NCI-H2196 (cell line): ENCODE measurements at regions not wholly inside any gene's neighbourhood (a gene's known extent, or its start where the extent isn't known, plus 50 kb on each side); places are given as distances from the start of the nearest gene placed in this dataset.
"Not testable (repeated sequence)": the region's sequence is repeated elsewhere in the genome, so short reads cannot be mapped to it uniquely, and the experiment has no call there.

Experiments used
- DNase-seq: peaks from one replicate; lab custom pipeline; 2025; ENCODE audit not compliant: unreplicated experiment; lab: John Stamatoyannopoulos, UW

DNA sequence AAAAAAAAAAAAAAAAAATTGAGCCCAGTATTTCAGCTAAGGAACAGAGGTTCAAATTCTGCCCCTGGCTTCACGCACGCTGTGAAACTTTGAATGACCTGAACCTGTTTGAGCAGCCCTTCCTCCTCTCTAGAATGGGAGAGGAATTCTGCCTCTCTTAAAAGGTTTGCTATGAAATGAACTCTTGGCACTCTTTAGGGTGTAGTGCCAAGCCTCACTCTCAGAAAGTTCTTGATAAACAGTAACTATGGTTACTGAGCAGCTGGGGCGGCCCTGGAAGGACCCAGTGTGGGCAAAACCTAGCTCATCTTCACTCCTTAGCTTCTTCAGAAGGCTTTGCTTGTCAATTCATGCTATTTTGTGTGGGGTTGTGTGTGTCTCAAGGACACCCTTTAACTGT is 73.7 kb downstream of the GEMIN8 start:
- no peak for DNase-seq

DNA sequence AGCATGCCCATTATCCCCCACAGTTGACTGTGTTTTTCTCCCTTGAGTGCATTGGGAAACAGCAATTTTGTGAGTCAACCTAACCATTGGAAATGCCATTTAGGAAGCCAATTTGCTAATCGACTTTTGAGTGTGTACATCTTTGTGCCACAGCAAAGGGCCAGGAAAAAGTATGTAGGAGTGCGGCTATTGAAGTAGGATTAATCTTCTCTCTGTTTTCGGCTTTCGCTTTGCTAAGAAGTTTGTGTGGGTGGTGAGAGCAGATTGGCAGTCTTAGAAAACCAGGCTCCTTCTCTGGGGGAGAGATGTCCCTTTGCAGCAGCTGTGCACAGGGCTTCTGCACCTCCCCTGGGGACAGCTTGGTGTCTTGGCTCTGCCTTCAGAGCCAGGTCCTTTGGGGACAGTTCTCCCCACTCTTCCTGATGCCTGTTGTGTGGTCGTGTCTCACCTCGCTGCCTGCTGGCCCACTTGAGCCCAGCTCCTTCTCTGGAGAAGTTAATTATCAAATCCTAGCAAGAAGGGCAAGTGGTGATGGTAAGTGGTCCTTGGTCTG is 74.5 kb downstream of the GEMIN8 start:
- no peak for DNase-seq

DNA sequence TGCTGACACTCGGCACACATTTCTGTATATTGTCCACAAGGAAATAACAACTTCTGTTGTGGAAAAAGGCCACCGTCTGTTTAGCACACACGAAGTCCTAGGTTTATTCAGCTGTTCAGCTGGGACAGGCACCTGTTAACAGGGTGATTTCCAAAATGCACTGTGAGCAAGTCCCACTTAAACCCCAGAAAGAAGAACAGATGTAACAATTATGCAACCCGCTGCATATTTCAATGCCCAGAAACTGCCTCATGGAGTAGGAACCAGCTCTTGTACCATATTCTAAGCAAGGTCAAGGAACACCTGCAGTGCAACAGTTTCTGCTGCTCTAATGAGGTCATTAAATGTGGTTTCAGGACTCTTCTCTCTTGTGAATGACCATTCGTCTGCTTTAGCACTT is 77.1 kb downstream of the GEMIN8 start:
- no peak for DNase-seq

DNA sequence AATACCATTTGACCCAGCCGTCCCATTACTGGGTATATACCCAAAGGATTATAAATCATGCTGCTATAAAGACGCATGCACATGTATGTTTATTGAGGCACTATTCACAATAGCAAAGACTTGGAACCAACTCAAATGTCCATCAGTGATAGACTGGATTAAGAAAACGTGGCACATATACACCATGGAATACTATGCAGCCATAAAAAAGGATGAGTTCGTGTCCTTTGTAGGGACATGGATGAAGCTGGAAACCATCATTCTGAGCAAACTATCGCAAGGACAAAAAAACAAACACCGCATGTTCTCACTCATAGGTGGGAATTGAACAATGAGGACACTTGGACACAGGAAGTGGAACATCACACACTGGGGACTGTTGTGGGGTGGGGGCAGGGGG is 83.5 kb downstream of the GEMIN8 start:
- not testable (repeated sequence) for DNase-seq

DNA sequence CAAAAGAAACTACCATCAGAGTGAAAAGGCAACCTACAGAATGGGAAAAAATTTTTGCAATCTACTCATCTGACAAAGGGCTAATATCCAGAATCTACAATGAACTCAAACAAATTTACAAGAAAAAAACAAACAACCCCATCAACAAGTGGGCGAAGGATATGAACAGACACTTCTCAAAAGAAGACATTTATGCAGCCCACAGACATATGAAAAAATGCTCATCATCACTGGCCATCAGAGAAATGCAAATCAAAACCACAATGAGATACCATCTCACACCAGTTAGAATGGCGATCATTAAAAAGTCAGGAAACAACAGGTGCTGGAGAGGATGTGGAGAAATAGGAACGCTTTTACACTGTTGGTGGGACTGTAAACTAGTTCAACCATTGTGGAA is 83.9 kb downstream of the GEMIN8 start:
- not testable (repeated sequence) for DNase-seq

DNA sequence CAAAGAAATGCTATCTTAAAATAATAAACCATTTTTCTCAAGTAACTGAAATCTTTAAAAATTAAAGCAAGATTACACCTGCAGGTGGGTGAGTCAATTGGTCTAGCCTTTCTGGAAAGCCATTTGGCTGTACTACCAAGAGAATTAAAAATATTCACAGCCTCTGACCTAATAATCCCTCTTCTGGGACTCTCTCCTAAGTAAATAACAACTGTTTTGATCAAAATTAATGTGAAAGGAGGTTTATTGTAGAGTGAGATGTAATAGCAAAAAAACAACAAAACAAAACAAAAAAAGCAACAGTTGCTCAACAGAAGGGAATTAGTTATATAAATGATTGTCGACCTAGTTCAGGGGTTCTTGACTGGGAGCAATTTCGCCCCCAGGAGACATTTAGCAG is 89.0 kb downstream of the GEMIN8 start:
- no peak for DNase-seq

DNA sequence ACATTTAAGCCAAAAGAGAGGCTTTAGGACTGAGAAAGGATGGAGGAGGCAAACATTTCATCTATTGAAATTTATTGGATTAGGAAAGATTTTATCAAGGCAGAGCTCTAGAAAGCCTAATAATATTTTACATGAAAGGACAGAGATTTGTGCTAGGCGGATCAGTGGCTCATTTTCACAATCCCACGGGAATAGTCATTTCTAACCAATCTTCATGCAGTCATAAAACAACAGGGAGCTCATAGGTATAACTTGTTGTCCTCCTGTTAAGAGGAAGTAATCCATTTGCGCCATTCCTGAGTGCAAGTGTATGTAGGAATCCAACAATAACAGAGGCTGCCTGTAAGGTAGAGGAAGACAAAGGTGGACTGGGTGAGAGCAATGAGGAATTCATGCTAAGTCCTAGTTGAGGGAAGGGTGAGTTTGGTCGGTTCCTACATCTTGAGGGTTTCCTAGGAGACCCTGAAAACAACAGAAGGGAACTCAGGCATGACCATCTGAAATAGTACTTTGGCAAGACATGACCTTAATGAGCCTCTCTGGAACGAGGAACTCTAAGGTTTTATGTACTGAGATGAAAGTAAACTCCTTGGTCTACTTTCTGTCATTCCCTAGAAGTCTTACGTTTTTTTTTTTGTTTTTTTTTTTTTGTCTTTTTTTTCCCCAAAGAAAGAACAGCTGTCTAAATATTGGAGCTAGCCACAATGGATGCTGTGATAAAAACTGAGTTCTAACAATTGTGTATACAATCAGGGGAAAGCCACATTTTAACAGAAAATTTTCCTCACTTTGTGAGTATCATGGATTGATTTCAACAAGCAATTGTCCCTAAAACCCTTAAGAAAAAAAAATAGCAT is 89.7 kb downstream of the GEMIN8 start:
- DNase-seq = no peak

DNA sequence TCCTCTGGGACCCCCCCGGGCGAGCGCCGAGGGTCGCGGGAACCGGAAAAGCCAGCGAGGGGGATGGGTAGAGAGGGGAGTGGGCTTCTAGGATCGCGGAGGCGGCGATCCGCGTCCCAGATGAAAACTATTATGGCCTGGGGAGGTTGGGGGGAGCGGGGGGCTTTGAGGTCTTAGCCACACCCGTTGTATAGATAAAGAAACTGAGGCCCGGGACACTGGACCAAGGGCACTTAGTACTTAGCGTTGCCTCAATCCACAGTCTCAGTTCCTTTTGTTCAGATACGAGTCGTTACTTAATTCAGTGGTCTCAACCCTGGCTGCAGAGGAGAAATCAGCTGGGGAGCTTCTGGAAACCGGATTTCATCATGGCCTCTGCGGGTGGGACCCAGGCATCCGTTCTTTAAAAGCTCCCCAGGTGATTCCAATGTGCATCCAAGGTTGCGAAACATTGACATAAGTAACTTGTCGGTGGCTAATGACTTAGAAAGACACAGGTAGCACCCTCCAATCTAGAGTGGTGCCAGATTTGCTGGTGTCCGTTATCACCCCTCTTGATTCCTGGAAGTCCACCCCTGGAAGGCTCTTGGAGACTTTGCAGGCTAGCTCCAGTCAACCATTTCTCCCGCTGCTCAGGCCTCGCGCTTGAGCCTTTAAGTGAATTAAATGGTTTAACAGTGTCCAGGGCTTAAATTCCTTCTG is 90.7 kb downstream of the GEMIN8 start:
- DNase-seq = no peak

DNA sequence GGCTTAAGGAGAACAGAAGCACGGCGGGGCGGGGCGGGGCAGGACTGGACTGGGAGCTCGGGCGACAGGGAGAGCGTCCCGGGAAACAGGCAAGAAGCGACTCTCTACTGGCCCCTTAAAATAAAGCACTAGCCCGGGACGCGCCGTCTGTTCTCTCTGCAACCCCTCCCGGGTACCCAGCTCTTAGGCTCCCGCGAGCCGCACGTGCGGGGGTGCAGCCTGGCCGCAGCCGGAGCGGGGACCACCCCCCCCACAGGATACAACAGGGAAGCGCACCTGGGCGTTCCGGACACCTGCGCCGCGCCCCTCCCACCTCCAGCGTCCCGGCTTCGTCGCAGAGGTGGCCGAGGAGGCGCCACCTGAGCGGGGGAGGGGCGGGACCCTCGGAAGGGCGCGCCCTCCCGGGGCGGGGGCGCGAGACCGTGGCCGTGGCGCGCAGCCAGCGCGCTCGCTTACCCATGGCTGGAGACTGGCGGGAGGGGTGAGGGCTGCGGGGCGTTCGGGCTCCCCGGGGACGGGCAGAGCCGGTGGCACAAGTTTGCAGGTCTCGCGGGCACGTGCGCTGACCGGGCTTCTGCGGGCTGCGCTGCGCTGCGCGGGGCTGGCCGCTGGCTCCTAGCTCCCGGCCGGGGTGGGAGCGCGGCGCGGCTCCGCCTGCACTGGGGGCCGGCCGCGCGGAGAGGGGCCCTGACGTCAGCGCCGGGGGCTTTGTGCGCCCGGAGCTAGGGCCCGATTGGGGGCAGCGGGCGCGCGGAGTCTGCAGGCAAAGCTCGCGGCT is 91.5 kb downstream of the GEMIN8 start:
- DNase-seq = no peak

DNA sequence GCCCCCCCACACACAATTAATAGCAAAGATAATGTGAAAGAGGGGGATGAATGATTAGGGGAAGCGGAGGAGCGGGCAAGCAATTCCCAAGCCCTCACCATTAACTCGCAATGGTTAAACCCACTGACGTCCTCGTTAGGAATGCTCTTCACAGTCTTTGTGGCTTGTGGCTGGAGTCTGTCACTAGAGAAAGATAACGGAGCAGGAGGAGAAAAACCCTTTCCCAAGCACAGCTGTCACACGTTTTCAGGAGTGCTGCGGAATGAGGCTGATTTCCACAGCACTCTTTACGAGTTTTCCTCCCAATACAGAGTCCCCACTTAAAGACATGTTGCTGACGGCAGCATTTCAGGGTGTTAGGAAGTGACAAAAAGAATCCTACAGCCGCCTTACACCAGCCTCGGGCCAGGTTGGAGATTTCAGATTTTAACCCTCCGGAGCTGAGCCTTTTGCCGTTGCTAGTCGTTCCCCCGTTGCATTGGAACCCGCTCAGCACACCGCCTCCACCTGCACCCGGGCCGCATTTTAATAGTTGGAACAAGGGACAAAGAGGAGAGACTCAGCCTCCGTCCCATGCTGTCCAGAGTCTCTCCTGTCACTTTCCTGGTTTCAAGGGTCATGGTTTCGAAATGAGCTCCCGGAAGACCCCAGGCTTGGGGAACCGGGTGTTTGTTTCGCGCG is 92.2 kb downstream of the GEMIN8 start:
- no peak for DNase-seq

DNA sequence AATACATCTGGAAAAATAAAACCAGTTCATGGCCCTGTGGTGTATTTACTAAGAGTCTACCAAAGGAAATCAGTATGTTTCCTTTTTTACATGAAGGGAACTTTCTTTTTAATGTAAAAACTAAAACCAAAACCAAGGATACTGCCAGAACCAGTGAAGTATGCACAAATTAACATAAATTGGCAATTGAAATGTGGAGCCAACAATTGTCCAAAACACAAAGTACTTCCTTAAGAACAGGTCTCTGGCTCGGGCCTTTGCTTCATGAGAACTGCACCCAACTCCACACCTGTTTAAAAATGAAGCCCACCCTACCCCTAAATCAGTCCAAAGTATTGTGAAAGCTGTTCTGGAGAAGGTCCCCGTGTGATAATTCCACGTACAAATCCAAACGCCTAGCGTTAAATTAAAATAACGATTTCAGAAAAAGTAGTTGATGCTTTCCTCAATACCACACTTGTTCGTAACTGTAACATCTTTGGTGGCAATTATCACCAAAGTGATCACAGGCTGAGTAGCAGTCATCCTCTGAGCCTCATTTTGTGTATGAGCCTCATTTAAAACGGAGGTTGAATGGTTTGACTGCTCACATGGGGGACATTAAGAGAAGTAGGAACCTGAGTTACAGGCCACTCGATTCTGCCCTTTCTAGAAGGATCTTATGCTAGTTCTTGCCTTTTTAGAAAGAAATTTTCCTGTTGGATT is 93.0 kb downstream of the GEMIN8 start:
- no peak for DNase-seq

DNA sequence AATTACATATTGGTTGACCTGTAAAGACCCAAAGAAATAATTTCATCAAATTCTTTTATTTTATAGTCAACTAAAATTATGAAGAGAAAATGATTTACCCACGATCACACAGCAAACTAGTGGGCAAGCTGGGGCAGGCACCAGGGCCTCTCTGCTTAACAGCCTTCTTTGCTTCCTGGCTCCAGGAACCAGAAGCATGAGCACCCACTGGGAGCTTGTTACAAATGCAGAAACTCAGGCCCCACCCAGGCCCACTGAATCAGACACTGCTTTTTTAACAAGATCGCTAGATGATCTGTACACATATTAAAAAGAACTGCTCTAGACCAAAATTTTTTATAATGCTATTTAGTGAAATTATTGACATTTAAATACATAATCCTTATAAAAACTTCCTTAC is 95.0 kb downstream of the GEMIN8 start:
- no peak for DNase-seq

DNA sequence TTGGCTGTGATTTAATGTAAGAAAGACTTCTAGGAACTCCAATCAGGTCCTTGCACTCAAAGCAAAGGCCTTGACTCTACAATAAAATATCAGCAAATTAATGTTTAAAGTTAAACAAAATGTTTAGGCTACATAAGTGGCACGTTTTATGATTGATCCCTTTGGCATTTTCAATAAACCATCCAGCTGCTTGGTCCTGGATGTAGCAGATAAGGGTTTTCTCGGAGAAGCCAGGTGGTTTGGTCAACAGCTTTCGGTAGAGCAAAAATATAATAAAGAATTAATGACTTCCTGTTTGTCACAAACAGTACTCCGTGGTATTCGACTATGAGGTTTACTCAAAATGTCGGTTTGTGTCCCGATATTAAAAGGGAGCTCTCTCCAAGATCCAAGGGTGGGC is 95.8 kb downstream of the GEMIN8 start:
- no peak for DNase-seq

DNA sequence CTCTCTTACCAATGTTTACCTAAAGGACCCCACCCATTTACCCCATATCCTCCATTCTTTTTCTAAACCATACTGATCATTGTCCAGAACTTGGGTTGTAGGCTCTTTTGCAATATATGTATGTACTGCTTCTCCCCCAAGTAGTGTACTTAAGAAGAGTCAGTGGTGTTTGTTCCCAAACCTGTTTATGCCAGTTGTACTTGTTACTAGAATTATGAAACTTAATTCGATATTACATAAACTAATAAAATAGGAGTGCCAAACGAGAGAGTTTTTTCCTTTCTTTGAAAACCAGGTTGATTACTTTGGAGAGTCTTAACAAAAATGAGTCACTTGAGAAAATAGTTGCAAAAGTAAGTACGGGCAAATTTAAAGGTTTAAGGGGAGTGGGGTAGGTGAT is 96.3 kb downstream of the GEMIN8 start:
- no peak for DNase-seq

DNA sequence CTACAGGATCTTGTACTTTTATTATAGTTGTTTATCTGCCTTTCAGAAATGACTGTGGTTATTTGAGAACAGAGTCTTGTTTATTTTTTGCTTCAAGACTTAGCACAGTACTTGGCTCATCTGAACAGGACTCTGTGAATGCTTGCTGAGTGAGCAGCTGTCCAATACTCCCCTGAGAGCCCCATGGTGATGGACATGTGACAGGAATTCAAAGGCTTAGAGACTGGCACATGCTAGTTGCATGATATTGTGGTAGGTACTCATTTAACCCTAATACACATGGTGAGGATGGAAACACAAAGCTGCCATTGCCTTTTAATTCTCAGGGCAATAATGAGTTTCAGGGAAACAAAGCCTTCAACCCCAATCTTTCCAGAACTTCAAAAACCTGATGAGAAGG is 97.3 kb downstream of the GEMIN8 start:
- no peak for DNase-seq

DNA sequence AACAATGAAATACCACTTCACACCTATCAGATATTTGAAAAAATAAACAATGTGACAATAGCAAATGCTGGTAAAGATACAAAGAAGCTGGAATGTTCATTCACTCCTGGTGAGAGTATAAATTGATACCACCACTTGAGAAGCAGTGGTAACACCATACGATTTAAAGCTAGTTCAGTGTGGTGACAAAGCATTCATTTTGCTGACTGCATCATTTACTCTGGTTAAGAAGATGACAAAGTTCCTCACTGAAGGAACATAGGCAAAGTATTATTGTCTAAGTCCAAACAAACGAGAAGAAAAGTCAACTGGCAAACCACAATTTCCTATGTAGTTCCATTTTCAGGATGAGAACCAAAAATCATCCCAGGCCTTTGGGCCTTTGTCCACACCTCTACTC is 102.5 kb downstream of the GEMIN8 start:
- no peak for DNase-seq

DNA sequence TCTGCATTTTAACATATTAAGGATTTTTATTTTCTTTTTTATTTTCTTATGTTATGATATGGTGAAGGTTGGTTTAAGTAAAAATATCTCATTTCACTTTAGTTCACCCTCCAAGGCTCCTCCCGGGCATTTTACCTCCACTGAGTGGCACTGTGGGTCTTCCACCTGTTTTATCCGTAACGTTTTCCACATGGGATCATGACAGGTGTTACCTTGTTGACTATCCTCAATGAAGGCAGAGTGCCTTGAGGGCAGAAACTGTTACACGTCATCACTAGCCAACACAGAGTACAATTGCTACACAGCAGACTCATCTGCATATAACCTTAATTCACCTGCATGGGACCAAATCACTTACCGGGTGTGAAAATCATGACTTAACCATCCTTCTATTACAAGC is 105.8 kb downstream of the GEMIN8 start:
- DNase-seq = no peak

DNA sequence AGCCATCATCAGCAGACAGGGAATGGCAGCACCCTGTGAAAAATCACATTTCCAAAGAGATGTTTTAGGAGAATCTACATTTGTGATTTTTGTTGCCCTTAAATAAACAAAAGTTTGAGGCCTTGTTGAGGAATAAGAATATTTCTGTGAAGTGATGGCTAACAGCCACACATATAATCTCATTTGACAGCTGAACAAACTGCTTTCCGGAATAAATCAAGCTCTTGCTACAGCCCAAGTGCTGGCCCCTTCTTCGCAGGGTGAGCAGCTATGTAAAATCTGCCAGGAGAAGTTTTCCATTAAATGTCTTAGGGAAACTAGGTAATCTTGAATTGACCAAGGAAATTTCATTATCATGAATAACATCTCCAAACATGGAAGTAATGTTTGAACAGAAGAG is 106.4 kb upstream of the GPM6B start:
- DNase-seq = no peak

DNA sequence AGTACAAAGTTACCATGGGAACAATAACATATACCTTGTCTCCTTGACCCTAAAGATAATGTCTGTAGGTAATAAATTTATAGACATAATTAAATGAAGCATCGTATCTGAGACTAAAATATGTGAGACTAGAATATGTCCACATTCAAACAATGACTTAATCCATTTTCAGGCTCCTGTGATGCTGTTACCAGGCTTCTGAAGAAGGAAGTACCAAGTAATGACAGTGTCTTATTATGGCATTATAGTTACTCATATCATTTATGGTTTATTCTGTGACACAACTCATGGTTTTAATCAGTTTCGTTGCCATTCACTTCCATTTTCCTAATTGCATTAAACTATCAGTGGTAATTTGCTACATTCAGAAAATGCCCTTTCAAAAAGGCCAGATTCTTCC is 100.6 kb upstream of the GPM6B start:
- DNase-seq = no peak

DNA sequence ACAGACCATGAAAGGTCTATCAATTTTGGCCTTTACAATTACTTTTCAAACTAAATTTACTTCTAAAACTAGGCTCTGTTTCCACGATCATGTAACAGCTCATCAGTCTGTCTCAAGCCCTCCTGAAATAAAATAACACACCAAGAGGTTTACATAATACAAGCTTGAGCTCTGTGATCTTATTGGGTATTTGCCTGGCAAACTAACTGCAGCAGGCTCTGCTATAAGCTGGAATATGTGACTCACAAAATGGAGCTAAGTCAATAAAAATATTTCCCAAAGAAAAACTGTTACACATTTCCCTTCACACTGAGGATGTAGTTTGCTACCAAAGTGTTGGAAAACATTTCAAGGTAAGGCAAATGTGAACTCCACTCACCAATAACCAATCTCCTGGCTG is 94.7 kb upstream of the GPM6B start:
- DNase-seq = no peak
